ENCODE measurements at regions not wholly inside any gene's neighbourhood (a gene's known extent, or its start where the extent isn't known, plus 50 kb on each side); places are given as distances from the start of the nearest gene placed in this dataset.

DNA sequence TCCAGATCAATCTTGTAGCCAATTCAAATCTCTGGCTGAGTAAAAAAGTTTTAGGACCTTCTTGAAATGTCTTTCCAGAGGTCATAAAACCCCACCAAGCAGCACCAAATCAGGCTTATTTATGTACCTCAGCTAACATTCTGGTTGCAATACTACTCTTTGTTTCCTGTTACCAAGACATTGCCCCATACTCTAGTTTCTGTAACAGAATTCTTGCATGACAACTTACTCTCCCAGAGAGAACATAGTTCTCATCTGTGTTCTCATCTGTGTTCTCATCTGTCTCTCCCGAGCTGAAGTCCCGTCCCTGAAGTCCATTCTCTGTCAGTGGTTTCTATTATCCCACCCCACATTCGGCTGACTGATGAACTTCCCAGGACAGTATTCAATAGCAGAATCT is 1285.1 kb downstream of the XPNPEP1 start:
- DNase-seq (ENCODE audit: low read depth in 2 of 2) = no peak
- H3K27ac ChIP-seq (ENCODE audit: insufficient read depth, low read length) = no peak overlapping the region
- H3K27me3 ChIP-seq (ENCODE audit: control insufficient read depth, insufficient read depth, low read length) = no peaks in the 10 kb centered on the region
- H3K9me3 ChIP-seq (ENCODE audit: control insufficient read depth, insufficient read depth, low read depth, low read length) = no peaks in the 10 kb centered on the region
- no peaks in the 10 kb centered on the region for H3K79me2 ChIP-seq (ENCODE audit: control insufficient read depth, insufficient read depth, low read length)
- H3K4me1 ChIP-seq (ENCODE audit: control insufficient read depth, extremely low read depth, insufficient read depth, low read length) = no peaks in the 10 kb centered on the region
- no peak overlapping the region for H2AFZ ChIP-seq (ENCODE audit: low read length)
- H4K20me1 ChIP-seq (ENCODE audit: control insufficient read depth, extremely low read depth, insufficient read depth, low read length) = no peaks in the 10 kb centered on the region
- H3K36me3 ChIP-seq (ENCODE audit: control insufficient read depth, insufficient read depth, low read length) = no peaks in the 10 kb centered on the region
- H3K4me2 ChIP-seq (ENCODE audit: extremely low read depth, insufficient read depth, low read length) = no peak overlapping the region
- H3K9ac ChIP-seq (ENCODE audit: insufficient read depth, low read length) = no peak overlapping the region
- no peak overlapping the region for H3K4me3 ChIP-seq (replicated peaks in 1 of 4; ENCODE audit: control extremely low read depth in 1 of 4, insufficient read depth in 1 of 4, low read depth in 3 of 4, low read length in 4 of 4)
- no peak for TF ChIP-seq EZH2 (IDR thresholded peaks at IDR 0.05; ENCODE audit: low read length, missing control alignments)
- no peak for TF ChIP-seq CTCF (conservative IDR thresholded peaks at IDR 0.05 in 1 of 2, IDR thresholded peaks at IDR 0.05 in 1 of 2; ENCODE audit: low read depth in 1 of 2, low read length in 2 of 2)

DNA sequence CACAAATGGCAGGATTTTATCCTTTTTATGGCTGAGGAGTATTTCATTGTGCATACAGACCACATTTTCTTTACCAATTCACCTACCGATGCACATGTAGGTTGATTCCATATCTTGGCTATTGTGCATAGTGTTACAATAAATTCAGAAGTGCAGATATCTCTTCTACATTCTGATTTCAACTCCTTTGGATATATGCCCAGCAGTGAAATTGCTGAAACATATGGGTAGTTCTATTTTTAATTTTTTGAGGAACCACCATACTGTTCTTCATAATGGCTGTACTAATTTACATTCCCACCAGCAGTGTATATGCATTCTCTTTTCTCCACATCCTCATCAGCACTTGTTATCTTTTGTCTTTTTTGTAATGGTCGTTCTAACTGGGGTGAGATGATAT is 1290.3 kb downstream of the XPNPEP1 start:
- H3K27me3 ChIP-seq (ENCODE audit: control insufficient read depth, insufficient read depth, low read length) = no peaks in the 10 kb centered on the region
- no peak overlapping the region for H3K9ac ChIP-seq (ENCODE audit: insufficient read depth, low read length)
- no peak overlapping the region for H3K4me3 ChIP-seq (replicated peaks in 1 of 4; ENCODE audit: control extremely low read depth in 1 of 4, insufficient read depth in 1 of 4, low read depth in 3 of 4, low read length in 4 of 4)
- H3K4me2 ChIP-seq (ENCODE audit: extremely low read depth, insufficient read depth, low read length) = no peak overlapping the region
- no peaks in the 10 kb centered on the region for H3K9me3 ChIP-seq (ENCODE audit: control insufficient read depth, insufficient read depth, low read depth, low read length)
- no peaks in the 10 kb centered on the region for H4K20me1 ChIP-seq (ENCODE audit: control insufficient read depth, extremely low read depth, insufficient read depth, low read length)
- no peak overlapping the region for H2AFZ ChIP-seq (ENCODE audit: low read length)
- H3K27ac ChIP-seq (ENCODE audit: insufficient read depth, low read length) = no peak overlapping the region
- no peaks in the 10 kb centered on the region for H3K4me1 ChIP-seq (ENCODE audit: control insufficient read depth, extremely low read depth, insufficient read depth, low read length)
- TF ChIP-seq EZH2 (IDR thresholded peaks at IDR 0.05; ENCODE audit: low read length, missing control alignments) (no peak), CTCF (conservative IDR thresholded peaks at IDR 0.05 in 1 of 2, IDR thresholded peaks at IDR 0.05 in 1 of 2; ENCODE audit: low read depth in 1 of 2, low read length in 2 of 2) (no peak)
- no peaks in the 10 kb centered on the region for H3K36me3 ChIP-seq (ENCODE audit: control insufficient read depth, insufficient read depth, low read length)
- no peaks in the 10 kb centered on the region for H3K79me2 ChIP-seq (ENCODE audit: control insufficient read depth, insufficient read depth, low read length)
- DNase-seq (ENCODE audit: low read depth in 2 of 2) = peak in 1 of 2 donors; percentile 7

GRCh38 chr10:108632144-108632543 is 1291.2 kb downstream of the XPNPEP1 start:
- Histone ChIP-seq H3K36me3 (ENCODE audit: control insufficient read depth, insufficient read depth, low read length) (no peaks in the 10 kb centered on the region), H3K9me3 (ENCODE audit: control insufficient read depth, insufficient read depth, low read depth, low read length) (no peaks in the 10 kb centered on the region), H3K27me3 (ENCODE audit: control insufficient read depth, insufficient read depth, low read length) (no peaks in the 10 kb centered on the region), H3K79me2 (ENCODE audit: control insufficient read depth, insufficient read depth, low read length) (no peaks in the 10 kb centered on the region), H4K20me1 (ENCODE audit: control insufficient read depth, extremely low read depth, insufficient read depth, low read length) (no peaks in the 10 kb centered on the region), H3K9ac (ENCODE audit: insufficient read depth, low read length) (no peak overlapping the region), H3K4me1 (ENCODE audit: control insufficient read depth, extremely low read depth, insufficient read depth, low read length) (no peaks in the 10 kb centered on the region), H3K27ac (ENCODE audit: insufficient read depth, low read length) (no peak overlapping the region), H3K4me2 (ENCODE audit: extremely low read depth, insufficient read depth, low read length) (no peak overlapping the region), H2AFZ (ENCODE audit: low read length) (no peak overlapping the region), H3K4me3 (replicated peaks in 1 of 4; ENCODE audit: control extremely low read depth in 1 of 4, insufficient read depth in 1 of 4, low read depth in 3 of 4, low read length in 4 of 4) (no peak overlapping the region)
- no peak for DNase-seq (ENCODE audit: low read depth in 2 of 2)
- TF ChIP-seq EZH2 (IDR thresholded peaks at IDR 0.05; ENCODE audit: low read length, missing control alignments) = no peak
- no peak for TF ChIP-seq CTCF (conservative IDR thresholded peaks at IDR 0.05 in 1 of 2, IDR thresholded peaks at IDR 0.05 in 1 of 2; ENCODE audit: low read depth in 1 of 2, low read length in 2 of 2)

Measured in fibroblast of lung (primary cell).